ENCODE measurements at regions not wholly inside any gene's neighbourhood (a gene's known extent, or its start where the extent isn't known, plus 50 kb on each side); places are given as distances from the start of the nearest gene placed in this dataset.
A peak's percentile ranks its signal among the peaks of the same experiment; 100 is the strongest.

- H3K4me3 ChIP-seq (ENCODE audit: low read depth, low read length): no peak overlapping the region
- TF ChIP-seq POLR2A (IDR thresholded peaks at IDR 0.05; ENCODE audit: extremely low read depth, insufficient read length) (no peak), CTCF (IDR thresholded peaks at IDR 0.05; ENCODE audit: low read depth, low read length) (no peak), MYC (IDR thresholded peaks at IDR 0.05; ENCODE audit: low read depth, low read length) (no peak), MAX (IDR thresholded peaks at IDR 0.05; ENCODE audit: low read depth, low read length) (no peak)
- DNase-seq (ENCODE audit: low read depth): no peak
Measured at GRCh38 chrX:131795442-131796229, 227.5 kb upstream of the STK26 start.

GRCh38 chrX:131801066-131801465 lies 222.0 kb upstream of the STK26 start:
- H3K4me3 ChIP-seq (ENCODE audit: low read depth, low read length): no peak overlapping the region
- TF ChIP-seq POLR2A (IDR thresholded peaks at IDR 0.05; ENCODE audit: extremely low read depth, insufficient read length): no peak
- no peak for TF ChIP-seq MYC (IDR thresholded peaks at IDR 0.05; ENCODE audit: low read depth, low read length)
- TF ChIP-seq MAX (IDR thresholded peaks at IDR 0.05; ENCODE audit: low read depth, low read length): no peak
- TF ChIP-seq CTCF (IDR thresholded peaks at IDR 0.05; ENCODE audit: low read depth, low read length): no peak
- no peak for DNase-seq (ENCODE audit: low read depth)

- TF ChIP-seq POLR2A (IDR thresholded peaks at IDR 0.05; ENCODE audit: extremely low read depth, insufficient read length) (no peak), MAX (IDR thresholded peaks at IDR 0.05; ENCODE audit: low read depth, low read length) (no peak), MYC (IDR thresholded peaks at IDR 0.05; ENCODE audit: low read depth, low read length) (no peak), CTCF (IDR thresholded peaks at IDR 0.05; ENCODE audit: low read depth, low read length) (no peak)
- no peak for DNase-seq (ENCODE audit: low read depth)
- no peak overlapping the region for H3K4me3 ChIP-seq (ENCODE audit: low read depth, low read length)
Measured at GRCh38 chrX:131801911-131802310, 221.2 kb upstream of the STK26 start.

- TF ChIP-seq POLR2A (IDR thresholded peaks at IDR 0.05; ENCODE audit: extremely low read depth, insufficient read length): no peak
- TF ChIP-seq CTCF (IDR thresholded peaks at IDR 0.05; ENCODE audit: low read depth, low read length): peak; percentile 23
- peak; percentile 5 for DNase-seq (ENCODE audit: low read depth)
- no peak overlapping the region for H3K4me3 ChIP-seq (ENCODE audit: low read depth, low read length)
Measured at GRCh38 chrX:131802836-131803626, 220.1 kb upstream of the STK26 start.

GRCh38 chrX:131812847-131813825 lies 210.0 kb upstream of the STK26 start:
- TF ChIP-seq MAX (IDR thresholded peaks at IDR 0.05; ENCODE audit: low read depth, low read length) (no peak), POLR2A (IDR thresholded peaks at IDR 0.05; ENCODE audit: extremely low read depth, insufficient read length) (no peak), CTCF (IDR thresholded peaks at IDR 0.05; ENCODE audit: low read depth, low read length) (no peak), MYC (IDR thresholded peaks at IDR 0.05; ENCODE audit: low read depth, low read length) (no peak)
- H3K4me3 ChIP-seq (ENCODE audit: low read depth, low read length): no peak overlapping the region
- DNase-seq (ENCODE audit: low read depth): no peak

Data from NB4 (cell line).